Activated T-helper 2 cell treated with anti-CD3 and anti-CD28 coated beads, Interferon-gamma antibody, Interleukin-2, Interleukin-4, amounts not matched to agents 10 μg/mL and 5 μg/mL and 100 μg/mL, durations not matched to agents 14 hours and 24 hours and 36 hours (primary cell): ENCODE measurements at regions not wholly inside any gene's neighbourhood (a gene's known extent, or its start where the extent isn't known, plus 50 kb on each side); places are given as distances from the start of the nearest gene placed in this dataset.

Experiments used
- DNase-seq: peaks from one replicate; pipeline ENCODE4 v3.0.0; 2021; ENCODE audit warnings: low spot score
- H3K27ac Mint-ChIP-seq: one replicate; pipeline ENCODE4 v1.8.0; 2021; ENCODE audit warnings: mixed read lengths
- H3K27me3 Mint-ChIP-seq: one replicate; pipeline ENCODE4 v1.8.0; 2021; ENCODE audit warnings: low read depth, mixed read lengths
- H3K36me3 Mint-ChIP-seq: one replicate; pipeline ENCODE4 v1.8.0; 2021; ENCODE audit warnings: low read depth, mixed read lengths
- H3K4me1 Mint-ChIP-seq: one replicate; pipeline ENCODE4 v1.8.0; 2021; ENCODE audit warnings: low read depth, mixed read lengths
- H3K4me3 Mint-ChIP-seq: one replicate; pipeline ENCODE4 v1.8.0; 2021; ENCODE audit warnings: low read depth, mild to moderate bottlenecking, moderate library complexity, mixed read lengths
- H3K9me3 Mint-ChIP-seq: one replicate; pipeline ENCODE4 v1.8.0; 2021; ENCODE audit warnings: mixed read lengths
- intact Hi-C: fragments of 100-400 bp; cut with micrococcal nuclease; formaldehyde crosslinking; loops from one replicate; pipeline ENCODE4 v1.15.1; 2023

- DNase-seq: no peak
- Mint-ChIP-seq H3K27ac (no peak overlapping the region), H3K27me3 (no peaks in the 10 kb centered on the region), H3K4me1 (no peaks in the 10 kb centered on the region), H3K9me3 (peaks cover 33% of the 10 kb centered on the region), H3K36me3 (no peaks in the 10 kb centered on the region), H3K4me3 (no peak overlapping the region)
- intact Hi-C loops: no loop called here
Measured at GRCh38 chr13:89627996-89628395, 1719.5 kb upstream of the MIR17HG start.

- no peaks in the 10 kb centered on the region for H3K4me1 Mint-ChIP-seq
- no peak overlapping the region for H3K27ac Mint-ChIP-seq
- intact Hi-C loops: no loop called here
- no peaks in the 10 kb centered on the region for H3K36me3 Mint-ChIP-seq
- peaks cover 37% of the 10 kb centered on the region for H3K9me3 Mint-ChIP-seq
- H3K27me3 Mint-ChIP-seq: no peaks in the 10 kb centered on the region
- no peak overlapping the region for H3K4me3 Mint-ChIP-seq
- no peak for DNase-seq
Measured at GRCh38 chr13:89628567-89628966, 1718.9 kb upstream of the MIR17HG start.

GRCh38 chr13:89650226-89650625, 1697.3 kb upstream of the MIR17HG start:
- Mint-ChIP-seq H3K27me3 (no peaks in the 10 kb centered on the region), H3K36me3 (no peaks in the 10 kb centered on the region), H3K9me3 (peaks cover 49% of the 10 kb centered on the region), H3K4me3 (no peak overlapping the region), H3K27ac (no peak overlapping the region), H3K4me1 (no peaks in the 10 kb centered on the region)
- DNase-seq: no peak
- intact Hi-C loops: no loop called here

- DNase-seq: no peak
- no peak overlapping the region for H3K27ac Mint-ChIP-seq
- no peaks in the 10 kb centered on the region for H3K36me3 Mint-ChIP-seq
- H3K9me3 Mint-ChIP-seq: peaks cover 51% of the 10 kb centered on the region
- H3K27me3 Mint-ChIP-seq: no peaks in the 10 kb centered on the region
- H3K4me1 Mint-ChIP-seq: no peaks in the 10 kb centered on the region
- intact Hi-C loops: no loop called here
- no peak overlapping the region for H3K4me3 Mint-ChIP-seq
Measured at GRCh38 chr13:89660752-89661151, 1686.7 kb upstream of the MIR17HG start.

GRCh38 chr13:89673789-89674311, 1673.6 kb upstream of the MIR17HG start:
- no peak for DNase-seq
- Mint-ChIP-seq H3K4me1 (no peaks in the 10 kb centered on the region), H3K4me3 (no peak overlapping the region), H3K9me3 (peaks cover 25% of the 10 kb centered on the region), H3K27ac (no peak overlapping the region), H3K27me3 (no peaks in the 10 kb centered on the region), H3K36me3 (no peaks in the 10 kb centered on the region)
- intact Hi-C loops: no loop called here

- no peak overlapping the region for H3K27ac Mint-ChIP-seq
- H3K4me1 Mint-ChIP-seq: no peaks in the 10 kb centered on the region
- intact Hi-C loops: no loop called here
- peaks cover 18% of the 10 kb centered on the region for H3K9me3 Mint-ChIP-seq
- H3K4me3 Mint-ChIP-seq: no peak overlapping the region
- H3K27me3 Mint-ChIP-seq: no peaks in the 10 kb centered on the region
- no peak for DNase-seq
- no peaks in the 10 kb centered on the region for H3K36me3 Mint-ChIP-seq
Measured at GRCh38 chr13:89678466-89679121, 1668.9 kb upstream of the MIR17HG start.

- no peak overlapping the region for H3K27ac Mint-ChIP-seq
- no peaks in the 10 kb centered on the region for H3K36me3 Mint-ChIP-seq
- no peak overlapping the region for H3K4me3 Mint-ChIP-seq
- no peaks in the 10 kb centered on the region for H3K4me1 Mint-ChIP-seq
- intact Hi-C loops: no loop called here
- no peak for DNase-seq
- H3K27me3 Mint-ChIP-seq: no peaks in the 10 kb centered on the region
- peaks cover 36% of the 10 kb centered on the region for H3K9me3 Mint-ChIP-seq
Measured at GRCh38 chr13:89684896-89685295, 1662.6 kb upstream of the MIR17HG start.

GRCh38 chr13:89686171-89686570, 1661.3 kb upstream of the MIR17HG start:
- no peaks in the 10 kb centered on the region for H3K4me1 Mint-ChIP-seq
- no peak overlapping the region for H3K27ac Mint-ChIP-seq
- H3K4me3 Mint-ChIP-seq: no peak overlapping the region
- no peaks in the 10 kb centered on the region for H3K36me3 Mint-ChIP-seq
- H3K9me3 Mint-ChIP-seq: peaks cover 40% of the 10 kb centered on the region
- no peak for DNase-seq
- H3K27me3 Mint-ChIP-seq: no peaks in the 10 kb centered on the region
- intact Hi-C loops: no loop called here

GRCh38 chr13:89687066-89687465, 1660.4 kb upstream of the MIR17HG start:
- H3K27me3 Mint-ChIP-seq: no peaks in the 10 kb centered on the region
- H3K4me1 Mint-ChIP-seq: no peaks in the 10 kb centered on the region
- H3K9me3 Mint-ChIP-seq: peaks cover 35% of the 10 kb centered on the region
- no peak for DNase-seq
- intact Hi-C loops: no loop called here
- no peaks in the 10 kb centered on the region for H3K36me3 Mint-ChIP-seq
- H3K27ac Mint-ChIP-seq: no peak overlapping the region
- H3K4me3 Mint-ChIP-seq: no peak overlapping the region

GRCh38 chr13:89688918-89689317, 1658.6 kb upstream of the MIR17HG start:
- H3K36me3 Mint-ChIP-seq: no peaks in the 10 kb centered on the region
- H3K4me1 Mint-ChIP-seq: no peaks in the 10 kb centered on the region
- intact Hi-C loops: no loop called here
- H3K27ac Mint-ChIP-seq: no peak overlapping the region
- DNase-seq: no peak
- peaks cover 34% of the 10 kb centered on the region for H3K9me3 Mint-ChIP-seq
- H3K4me3 Mint-ChIP-seq: no peak overlapping the region
- H3K27me3 Mint-ChIP-seq: no peaks in the 10 kb centered on the region

GRCh38 chr13:89694451-89694850, 1653.0 kb upstream of the MIR17HG start:
- no peak overlapping the region for H3K27ac Mint-ChIP-seq
- no peak overlapping the region for H3K4me3 Mint-ChIP-seq
- no peaks in the 10 kb centered on the region for H3K36me3 Mint-ChIP-seq
- no peak for DNase-seq
- intact Hi-C loops: no loop called here
- H3K9me3 Mint-ChIP-seq: peaks cover 20% of the 10 kb centered on the region
- no peaks in the 10 kb centered on the region for H3K4me1 Mint-ChIP-seq
- no peaks in the 10 kb centered on the region for H3K27me3 Mint-ChIP-seq

- intact Hi-C loops: no loop called here
- Mint-ChIP-seq H3K4me3 (no peak overlapping the region), H3K9me3 (peaks cover 23% of the 10 kb centered on the region), H3K27me3 (no peaks in the 10 kb centered on the region), H3K36me3 (no peaks in the 10 kb centered on the region), H3K4me1 (no peaks in the 10 kb centered on the region), H3K27ac (no peak overlapping the region)
- no peak for DNase-seq
Measured at GRCh38 chr13:89695343-89696257, 1651.9 kb upstream of the MIR17HG start.

GRCh38 chr13:89701913-89702312, 1645.6 kb upstream of the MIR17HG start:
- Mint-ChIP-seq H3K4me3 (no peak overlapping the region), H3K27ac (no peak overlapping the region), H3K9me3 (peaks cover 43% of the 10 kb centered on the region), H3K27me3 (no peaks in the 10 kb centered on the region), H3K4me1 (no peaks in the 10 kb centered on the region), H3K36me3 (no peaks in the 10 kb centered on the region)
- intact Hi-C loops: no loop called here
- no peak for DNase-seq
